Body of pancreas (tissue), 4 donors: ENCODE measurements at regions not wholly inside any gene's neighbourhood (a gene's known extent, or its start where the extent isn't known, plus 50 kb on each side); places are given as distances from the start of the nearest gene placed in this dataset.

Experiments
- CTCF ChIP-seq, 7 experiments: fragments of 450-650 bp in 4 of 7; fragments of 200-600 bp in 3 of 7; sonication (generic) in 3 of 7; IDR thresholded peaks; one replicate each; pipeline ENCODE4 v1.5.1; 2016 to 2019; ENCODE audit warnings: antibody characterized with exemption in 7 of 7
- POLR2A ChIP-seq, 3 donors: fragments of 450-650 bp; IDR thresholded peaks; one replicate each; pipeline ENCODE4 v1.6.1; 2016; ENCODE audit warnings: antibody characterized with exemption in 3 of 3, mild to moderate bottlenecking in 2 of 3

GRCh38 chr3:6516143-6516542 lies 344.8 kb upstream of the GRM7 start:
- TF ChIP-seq CTCF (IDR thresholded peaks at IDR 0.05) (no peak), POLR2A (IDR thresholded peaks at IDR 0.05) (no peak)
